ENCODE measurements at regions not wholly inside any gene's neighbourhood (a gene's known extent, or its start where the extent isn't known, plus 50 kb on each side); places are given as distances from the start of the nearest gene placed in this dataset.

DNA sequence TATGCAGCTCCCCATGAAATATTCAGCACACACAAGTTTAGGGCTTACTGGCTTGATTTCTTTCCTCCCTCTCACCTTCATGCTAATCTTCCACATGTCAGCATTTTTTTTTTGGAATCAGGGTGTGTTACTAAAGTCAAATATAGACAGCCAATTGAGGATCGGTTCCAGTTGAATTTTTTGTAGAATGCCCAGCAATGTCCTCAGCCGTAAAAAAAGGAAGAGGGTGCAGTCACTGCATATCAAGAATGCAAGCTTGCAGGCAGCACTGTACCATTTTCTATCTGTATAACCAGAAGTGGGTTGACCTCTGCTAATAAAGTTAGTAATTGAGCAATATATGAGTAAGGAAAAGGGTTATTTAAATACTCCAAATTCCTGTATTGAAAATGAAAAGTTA lies 51.4 kb upstream of the CHMP2B start:
- DNase-seq, result no peak

DNA sequence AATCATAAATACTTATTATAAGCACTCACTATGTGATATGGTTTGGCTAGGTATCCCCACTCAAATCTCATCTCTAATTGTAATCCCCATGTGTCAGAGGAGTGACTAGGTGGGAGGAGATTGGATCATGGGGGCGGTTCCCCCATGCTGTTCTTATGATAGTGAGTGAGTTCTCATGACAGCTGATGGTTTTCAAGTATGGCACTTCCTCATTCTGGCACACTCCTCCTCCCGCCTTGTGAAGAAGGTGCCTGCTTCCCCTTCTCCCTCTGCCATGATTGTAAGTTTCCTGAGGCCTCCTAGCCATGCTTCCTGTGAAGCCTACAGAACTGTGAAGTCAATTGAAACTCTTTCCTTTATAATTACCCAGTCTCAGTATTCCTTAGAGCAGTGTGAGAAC lies 53.3 kb upstream of the CHMP2B start:
- no peak for DNase-seq

DNA sequence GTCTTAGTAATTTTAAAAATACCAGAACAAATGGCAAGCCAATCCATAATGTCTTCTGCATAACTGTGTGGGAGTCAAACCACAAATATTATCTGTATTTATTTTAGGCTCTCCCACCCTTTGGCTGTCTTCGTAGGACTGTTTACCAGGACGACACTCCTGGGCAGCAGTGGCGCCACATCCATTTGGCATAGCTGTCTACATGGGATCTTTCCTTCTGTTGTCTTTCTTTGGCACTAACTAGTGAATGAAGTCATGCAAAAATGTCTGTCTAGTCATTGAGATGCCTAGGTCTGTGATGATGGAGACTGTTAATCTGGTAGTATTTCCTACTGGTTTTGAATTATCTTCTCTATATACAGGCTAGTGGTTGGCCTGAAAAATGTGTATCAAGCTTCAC lies 54.0 kb upstream of the CHMP2B start:
- DNase-seq, result no peak

DNA sequence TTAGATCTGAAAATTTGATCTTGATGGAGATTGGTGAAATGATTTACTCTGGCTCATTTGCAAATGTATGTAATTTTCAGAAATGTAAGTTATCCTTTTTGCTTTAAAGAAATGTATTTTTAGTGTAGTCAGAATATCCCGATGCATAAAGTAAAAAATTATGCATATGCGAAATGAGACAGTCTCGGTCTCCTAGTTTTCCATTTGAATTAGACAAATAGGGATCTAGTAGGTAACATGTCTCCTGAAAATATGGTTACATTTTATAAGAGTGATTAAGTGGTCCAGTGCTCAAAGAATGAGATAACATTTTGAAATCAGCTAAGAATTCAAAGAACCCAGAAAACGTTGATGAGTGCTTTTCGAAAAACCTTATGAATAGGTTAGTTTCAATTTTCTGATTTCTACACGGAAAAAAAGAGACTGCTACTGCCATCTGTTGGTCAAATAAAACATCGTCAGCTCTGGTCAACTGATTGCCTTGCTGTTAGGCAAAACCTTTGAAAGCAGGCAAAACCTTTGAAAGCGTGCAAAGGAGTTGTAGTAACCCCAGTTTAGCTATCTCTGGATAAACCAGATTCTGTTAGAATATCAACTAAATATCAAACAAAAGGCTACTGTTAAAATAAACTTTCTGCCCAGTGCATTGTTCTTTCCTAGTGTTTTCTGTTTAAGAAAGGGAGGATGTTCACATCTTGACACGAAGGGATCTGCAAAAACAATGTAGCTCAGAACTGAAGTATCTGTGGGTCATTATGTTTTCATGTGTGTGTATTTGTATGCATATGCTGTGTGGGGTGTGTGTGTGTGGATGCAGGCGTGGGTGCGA lies 59.3 kb upstream of the CHMP2B start:
- peak; percentile 70 for DNase-seq

DNA sequence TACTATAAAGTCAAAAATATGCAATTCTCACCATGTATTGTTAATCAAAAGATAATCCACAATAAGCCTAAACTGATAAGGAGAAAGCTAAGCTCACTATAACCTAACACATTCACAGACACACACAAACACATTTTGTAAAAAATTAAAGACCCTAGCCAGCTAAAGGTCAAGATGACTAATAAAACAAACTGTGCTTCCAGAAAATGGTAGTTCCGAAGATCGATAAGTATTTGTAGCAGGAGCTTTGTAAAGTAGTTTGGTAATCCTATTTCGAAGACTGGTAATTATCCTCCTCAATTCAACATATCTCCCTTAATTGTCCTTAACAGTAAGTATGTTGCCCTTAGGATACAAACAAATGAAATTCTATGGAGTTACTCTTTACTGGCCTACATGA lies 62.9 kb upstream of the CHMP2B start:
- no peak for DNase-seq

DNA sequence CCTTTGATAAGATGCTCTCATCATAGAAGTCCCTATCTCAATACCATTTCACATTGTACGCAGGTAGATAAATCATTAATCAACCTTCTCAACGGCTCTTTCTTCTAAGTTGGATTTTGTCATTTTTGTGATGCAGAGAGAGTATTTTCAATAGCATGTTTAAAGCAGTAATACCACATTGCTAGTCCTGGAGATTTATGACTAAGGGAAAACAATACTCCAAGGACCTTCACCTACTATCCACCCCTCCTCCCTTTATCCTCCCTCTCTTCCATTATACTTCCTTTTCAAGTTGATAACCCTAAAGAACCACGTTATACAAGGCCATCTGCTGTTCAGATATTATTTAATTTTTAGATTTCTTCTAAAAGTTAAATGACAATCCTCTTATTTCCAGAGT lies 65.3 kb upstream of the CHMP2B start:
- no peak for DNase-seq

DNA sequence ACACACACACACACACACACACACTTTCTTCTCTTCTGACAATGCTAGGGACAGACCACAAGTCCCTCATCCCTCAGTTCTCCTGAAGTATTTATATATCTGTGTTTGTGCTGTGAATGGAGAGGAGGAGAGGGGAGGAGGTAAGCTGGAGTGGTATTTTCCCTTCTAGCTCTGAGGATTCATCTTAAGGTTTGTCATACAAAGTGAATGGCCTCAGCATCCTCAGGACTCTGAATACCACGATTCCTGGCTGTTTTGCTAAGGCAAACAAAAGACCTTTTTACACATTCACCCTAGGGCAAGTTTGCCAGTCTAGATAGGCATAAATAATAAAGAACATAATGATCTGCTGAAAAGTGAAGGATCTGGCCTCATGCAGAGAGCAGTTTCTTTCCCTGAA lies 65.7 kb upstream of the CHMP2B start:
- no peak for DNase-seq

DNA sequence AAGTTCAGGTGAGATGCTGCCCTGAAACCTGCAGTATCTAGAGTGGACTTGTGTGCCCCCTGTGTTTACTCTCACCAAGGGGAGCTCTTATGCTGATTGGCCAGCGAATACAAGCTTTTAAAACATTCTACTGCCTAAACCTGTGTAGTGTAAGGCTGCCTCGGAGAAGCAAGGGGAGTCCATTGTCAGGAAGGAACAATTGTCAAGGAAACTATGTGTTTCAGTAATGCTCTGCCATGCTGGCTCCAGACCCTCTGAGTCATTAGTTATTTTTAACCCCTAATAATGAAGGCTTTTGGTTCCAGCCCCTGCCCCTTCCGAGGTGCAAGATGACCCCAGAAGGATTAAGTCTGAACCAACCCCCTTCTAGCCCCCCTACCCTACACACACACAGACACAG lies 66.1 kb upstream of the CHMP2B start:
- DNase-seq, result no peak

DNA sequence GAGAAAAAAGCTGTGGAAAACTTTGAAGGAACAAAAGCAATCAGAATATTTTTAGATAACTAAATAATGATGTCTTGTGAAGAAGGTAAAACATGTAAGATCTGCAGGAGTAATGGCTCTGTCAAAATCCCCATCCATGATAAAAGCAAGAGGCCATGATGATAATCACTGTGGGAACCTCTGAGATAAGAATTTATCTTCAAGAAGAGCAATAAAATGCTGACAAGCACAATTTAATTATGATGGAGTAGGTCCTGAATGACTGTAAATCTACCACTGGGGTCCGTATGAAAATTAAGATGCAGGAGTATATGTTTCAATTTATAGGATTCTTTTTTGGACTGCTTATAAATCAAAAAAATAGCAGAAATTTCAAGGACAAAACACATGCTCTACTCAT lies 68.3 kb upstream of the CHMP2B start:
- no peak for DNase-seq

DNA sequence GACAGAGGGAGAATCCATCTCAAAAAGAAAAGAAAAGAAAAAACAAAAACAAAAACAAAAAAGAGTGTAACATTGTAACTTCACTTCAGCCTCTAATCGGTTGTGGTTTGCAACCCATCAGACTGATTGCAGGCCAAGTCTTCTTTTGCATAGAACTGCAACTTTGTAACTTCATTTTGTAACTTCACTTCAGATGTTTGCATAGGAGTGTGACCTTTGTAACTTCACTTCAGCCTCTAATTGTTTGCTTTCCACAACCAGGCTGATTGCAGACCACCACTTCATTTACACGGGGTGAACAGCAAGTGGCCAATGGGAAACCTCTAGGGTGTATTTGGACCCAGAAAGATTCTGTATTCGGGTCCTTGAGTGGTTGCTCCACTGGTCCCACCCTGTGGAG lies 79.1 kb upstream of the CHMP2B start:
- DNase-seq, result no peak

DNA sequence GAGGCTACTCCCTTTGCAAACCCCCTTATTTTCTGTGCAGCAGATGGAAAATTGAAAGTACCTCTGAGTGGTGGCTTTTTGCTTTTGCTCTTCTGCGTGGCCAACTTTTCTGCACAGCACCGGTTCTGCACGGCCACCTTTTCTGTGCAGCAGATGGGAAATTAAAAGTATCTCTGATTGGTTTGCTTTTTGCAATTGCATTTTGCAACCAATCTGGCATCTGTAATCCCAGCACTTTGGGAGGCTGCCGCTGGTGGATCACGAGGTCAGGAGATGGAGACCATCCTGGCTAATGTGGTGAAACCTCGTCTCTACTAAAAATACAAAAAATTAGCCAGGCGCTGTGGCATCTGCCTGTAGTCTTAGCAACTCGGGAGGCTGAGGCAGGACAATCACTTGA lies 79.5 kb upstream of the CHMP2B start:
- no peak for DNase-seq

DNA sequence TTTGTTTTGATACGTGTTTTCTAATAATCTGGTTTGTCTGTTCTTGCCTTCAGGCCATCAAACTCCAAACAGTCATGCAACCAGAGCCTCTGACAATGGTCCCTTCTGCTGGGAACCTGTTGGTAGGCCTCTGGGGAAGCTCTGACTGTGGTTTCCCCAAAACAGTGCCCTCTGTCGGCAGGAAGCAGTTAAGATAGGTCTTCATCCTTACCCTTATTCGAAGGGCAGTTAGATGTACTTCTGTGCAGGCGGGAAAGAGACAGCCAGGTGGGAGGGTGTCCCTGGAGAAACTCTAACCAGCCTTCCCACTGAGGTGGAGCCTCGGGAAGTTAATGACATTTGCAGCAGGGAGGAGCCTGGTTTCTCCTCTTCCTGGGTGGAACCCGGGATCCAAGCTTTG lies 81.6 kb upstream of the CHMP2B start:
- peak; percentile 21 for DNase-seq

DNA sequence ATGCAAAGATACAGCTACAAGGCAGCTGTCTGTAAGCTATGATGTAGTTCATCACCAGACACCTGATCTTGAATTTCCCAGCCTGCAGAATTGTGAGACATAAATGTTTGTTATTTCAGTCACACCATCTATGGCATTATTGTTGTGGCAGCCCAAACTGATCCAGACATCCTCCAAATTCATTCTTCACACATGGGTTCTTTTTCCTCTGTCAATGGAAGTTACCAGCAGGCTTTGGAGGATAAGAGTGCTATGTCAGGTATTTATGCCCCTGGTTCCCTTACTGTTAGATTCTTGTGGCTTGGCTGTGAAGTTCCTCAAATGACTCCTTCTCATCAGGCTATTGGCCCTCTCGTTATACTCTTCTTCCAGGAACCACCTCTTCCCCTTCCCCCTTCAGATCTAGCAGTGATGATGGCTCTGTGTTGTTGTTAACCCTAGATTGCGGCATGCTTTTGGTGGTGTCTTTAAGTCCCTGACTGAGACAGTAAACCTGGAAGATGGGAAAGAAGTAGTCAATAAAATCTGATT lies 91.0 kb upstream of the CHMP2B start:
- DNase-seq, result no peak

DNA sequence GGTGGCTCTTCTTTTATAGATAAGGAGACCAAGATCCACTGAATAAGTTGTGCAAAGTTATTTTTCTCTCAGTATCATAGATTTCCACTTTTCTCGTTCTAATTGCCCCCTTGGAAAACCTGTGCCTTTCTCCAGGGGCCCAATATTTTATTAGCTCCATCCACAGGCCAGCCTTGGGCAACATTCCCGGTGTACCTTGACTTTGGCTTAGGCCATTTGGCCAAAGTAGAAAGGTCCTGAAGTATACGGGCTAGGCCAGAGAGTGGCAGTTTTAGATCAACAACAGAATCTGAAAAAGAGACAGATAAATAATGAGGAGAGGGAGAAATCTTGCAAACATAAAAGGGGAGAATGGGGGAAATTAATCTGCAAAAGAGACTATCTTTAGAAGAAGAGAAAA lies 91.7 kb upstream of the CHMP2B start:
- DNase-seq, result no peak

DNA sequence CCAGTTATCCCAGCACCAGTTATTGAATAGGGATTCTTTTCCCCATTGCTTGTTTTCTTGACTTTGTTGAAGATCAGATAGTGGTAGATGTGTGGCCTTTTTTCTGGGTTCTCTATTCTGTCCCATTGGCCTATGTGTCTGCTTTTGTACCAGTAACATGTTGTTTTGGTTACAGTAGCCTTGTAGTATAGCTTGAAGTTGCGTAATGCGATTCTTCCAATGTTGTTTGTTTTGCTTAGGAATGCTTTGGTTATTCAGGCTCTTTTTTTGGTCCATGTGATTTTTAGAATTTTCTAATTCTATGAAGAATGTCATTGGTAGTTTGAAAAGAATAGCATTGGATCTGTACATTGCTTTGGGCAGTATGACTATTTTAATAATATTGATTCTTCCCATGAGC lies 94.3 kb upstream of the CHMP2B start:
- DNase-seq, result no peak

DNA sequence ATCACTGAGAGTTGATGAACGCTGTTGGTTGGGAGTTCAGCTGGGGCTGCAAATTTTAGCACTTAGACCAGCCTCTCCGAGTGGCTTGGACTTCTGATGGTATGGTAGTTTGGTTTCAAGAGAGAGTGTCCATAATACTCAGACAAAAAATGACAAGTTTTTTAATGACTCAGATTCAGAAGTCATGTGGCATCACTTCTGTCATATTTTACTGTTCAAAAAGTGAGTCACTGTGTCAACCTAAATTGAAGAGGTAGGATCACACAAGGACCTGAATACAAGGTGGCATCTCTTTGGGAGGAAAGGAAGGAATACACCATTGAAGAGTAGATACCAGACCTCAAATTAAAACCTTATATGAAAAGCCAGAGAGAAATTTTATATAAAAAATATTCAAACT lies 99.1 kb upstream of the CHMP2B start:
- no peak for DNase-seq

DNA sequence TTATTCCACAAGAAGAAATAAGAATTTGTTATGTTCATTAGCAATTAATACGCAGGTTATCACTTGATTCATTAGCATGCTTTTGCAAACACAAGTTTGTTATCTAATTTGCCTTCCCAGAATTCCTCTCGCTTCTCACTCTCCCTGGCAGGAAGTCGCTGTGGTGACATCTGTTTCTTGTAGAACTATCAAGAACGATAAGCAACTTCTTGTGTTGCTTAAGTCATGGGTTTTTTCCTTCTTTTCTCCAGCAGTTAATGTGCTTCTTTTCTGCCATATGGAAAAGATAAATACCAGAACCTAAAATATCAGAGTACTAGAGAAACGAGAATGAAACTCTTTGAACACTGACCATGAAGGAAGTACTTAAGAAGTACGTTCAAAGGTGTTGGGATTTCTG lies 99.8 kb upstream of the CHMP2B start:
- DNase-seq, result no peak

DNA sequence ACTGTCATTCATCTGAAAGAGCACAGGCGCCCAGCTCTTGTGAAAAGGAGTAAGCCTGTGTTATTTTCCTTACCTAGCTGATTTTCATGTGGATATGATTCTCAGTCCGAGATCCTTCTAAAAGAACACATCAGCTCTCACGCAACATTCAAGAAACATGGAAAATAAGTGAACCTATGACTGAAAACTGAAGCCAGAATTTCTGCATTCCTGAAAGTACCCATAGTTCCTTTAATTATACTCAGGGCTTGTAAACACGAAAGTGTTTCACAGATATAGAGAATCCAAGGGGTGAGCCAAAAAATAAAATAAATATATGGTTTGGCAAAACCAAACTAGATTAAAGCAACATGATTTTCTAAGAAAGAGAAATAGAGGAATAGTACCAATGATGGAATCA lies 100.8 kb upstream of the CHMP2B start:
- no peak for DNase-seq

DNA sequence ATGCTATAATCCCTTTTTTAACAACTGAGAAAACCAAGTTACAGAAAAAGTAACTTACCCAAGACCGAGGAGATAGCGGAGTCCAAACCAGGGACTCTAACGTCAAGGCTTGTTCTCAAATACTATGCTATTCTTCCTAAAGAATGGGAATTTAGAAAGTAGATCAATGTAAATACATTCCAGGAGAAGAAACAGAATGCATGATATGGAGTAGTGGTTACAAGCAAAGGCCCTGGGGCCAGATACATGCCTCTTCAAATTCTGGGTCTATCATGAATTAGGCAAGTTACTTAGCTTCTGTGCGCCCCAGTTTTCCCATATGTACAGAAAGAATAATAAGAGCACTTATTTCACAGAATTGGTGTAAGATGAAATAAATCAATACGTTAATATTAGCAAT lies 102.0 kb upstream of the CHMP2B start:
- no peak for DNase-seq

DNA sequence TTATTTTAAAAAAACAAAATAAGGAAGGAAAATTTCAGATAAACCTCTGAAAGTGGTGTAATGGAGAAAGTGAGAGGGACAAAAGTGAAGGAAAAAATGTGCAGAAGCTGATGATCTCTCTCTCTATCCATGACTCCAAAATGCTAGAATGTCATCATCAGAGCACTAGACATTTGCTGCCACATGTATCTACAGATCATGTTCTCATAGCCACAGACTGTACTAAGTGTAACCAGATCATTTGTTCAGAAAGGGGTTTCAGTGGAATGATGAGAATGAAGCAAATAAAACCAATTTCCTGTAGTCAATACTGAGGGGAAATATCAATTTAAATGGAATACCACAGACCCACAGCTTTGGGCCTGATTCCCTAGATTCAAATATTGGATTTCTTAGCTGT lies 104.3 kb upstream of the CHMP2B start:
- DNase-seq, result no peak

DNA sequence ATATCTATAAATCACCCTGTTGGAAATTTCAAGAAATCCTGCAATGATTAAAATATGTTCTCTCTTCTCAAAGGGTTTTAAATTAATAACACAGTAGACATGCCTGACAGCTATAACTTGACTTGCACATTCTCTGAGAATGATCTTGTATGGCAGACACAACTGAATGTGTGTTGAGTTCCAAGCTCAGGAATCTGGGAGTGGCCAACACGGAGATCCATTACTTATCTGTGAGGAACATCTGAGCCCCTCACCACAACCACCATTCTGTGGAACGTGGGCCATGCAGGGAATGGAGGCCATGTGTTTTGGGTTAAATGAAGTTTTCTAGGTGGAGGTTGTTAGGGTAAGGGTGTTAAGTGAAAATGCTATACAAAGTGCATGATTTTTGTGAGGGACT lies 105.3 kb upstream of the CHMP2B start:
- no peak for DNase-seq

DNA sequence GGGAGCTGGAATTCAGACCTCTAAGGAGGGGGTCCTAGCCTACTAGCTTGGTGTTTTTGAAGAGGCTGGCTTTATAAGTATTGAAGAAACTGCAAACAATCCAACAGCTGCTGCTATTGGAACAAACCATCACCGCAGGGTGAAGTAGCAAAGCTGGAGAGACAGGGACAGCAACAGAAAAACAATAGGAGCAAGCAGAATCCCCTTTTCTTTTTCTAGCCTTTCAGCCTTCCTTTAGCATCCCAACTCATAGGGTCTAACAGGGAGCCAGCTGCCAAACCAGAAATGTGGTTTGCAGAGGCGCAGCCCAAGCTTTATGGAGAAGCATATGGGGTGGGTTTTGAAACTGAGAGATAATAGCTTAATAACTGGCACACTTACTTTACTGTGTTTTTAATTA lies 106.2 kb upstream of the CHMP2B start:
- DNase-seq, result no peak

DNA sequence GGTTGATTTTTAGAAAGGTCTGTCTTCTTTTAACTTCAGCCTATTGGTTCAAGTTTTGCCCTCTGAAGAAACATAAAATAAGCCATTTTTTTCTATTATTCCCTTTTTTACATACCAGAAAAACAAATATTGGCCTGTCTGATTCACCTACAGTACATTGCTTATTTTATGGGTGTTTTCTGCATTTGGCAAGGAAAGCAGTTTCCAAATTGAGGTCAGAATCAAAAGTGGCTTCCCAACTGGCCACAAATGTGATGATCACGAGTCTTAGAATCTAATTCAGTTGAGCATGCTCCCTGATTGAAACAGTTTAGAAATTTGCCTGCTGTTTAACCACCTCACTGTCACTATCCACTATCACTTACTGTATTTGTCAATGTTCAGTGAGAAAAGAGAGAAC lies 106.9 kb upstream of the CHMP2B start:
- DNase-seq, result no peak

DNA sequence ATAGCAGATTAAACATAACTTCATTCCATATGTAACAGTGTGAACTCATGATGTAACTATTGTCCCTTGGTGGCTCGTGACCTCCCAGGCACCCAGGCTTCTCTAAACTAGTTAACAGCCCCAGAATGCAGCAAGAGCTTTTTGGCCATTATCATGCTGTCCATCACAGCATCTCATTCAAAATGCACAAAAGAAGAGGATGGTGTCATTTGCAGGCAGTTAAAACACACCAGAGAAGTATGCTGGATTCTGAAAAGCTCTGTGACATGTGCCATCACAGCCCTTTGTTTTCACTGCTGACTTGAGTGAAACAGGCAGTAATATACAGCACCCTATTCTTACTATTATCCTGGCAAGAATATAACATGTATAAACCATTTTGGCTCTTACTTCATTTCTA lies 117.6 kb upstream of the CHMP2B start:
- no peak for DNase-seq
